ENCODE measurements at regions not wholly inside any gene's neighbourhood (a gene's known extent, or its start where the extent isn't known, plus 50 kb on each side); places are given as distances from the start of the nearest gene placed in this dataset.
A peak's percentile ranks its signal among the peaks of the same experiment; 100 is the strongest.

- peak; percentile 91 for ATAC-seq (ENCODE audit: low read depth)
Observed at GRCh38 chr20:59525500-59526241, 78.7 kb upstream of the PHACTR3 start.

More at GRCh38 chr20:59525500-59526241, 78.7 kb upstream of the PHACTR3 start:
- H3K27ac ChIP-seq (ENCODE audit: insufficient read depth, low read length), result no peak overlapping the region
- POLR2A ChIA-PET (ENCODE audit: unreplicated experiment), result no interaction called here
- no peak overlapping the region for H3K56ac ChIP-seq (ENCODE audit: extremely low read depth, insufficient read depth, low read length)
- peak; percentile 36 for TF ChIP-seq RAD21 (IDR thresholded peaks at IDR 0.05; ENCODE audit: low read length)
- peak; percentile 61; the same call in 1 of the 2 replicates for TF ChIP-seq BHLHE40 (IDR thresholded peaks at IDR 0.05; ENCODE audit: low read depth, low read length)
- TF ChIP-seq CTCF (conservative IDR thresholded peaks at IDR 0.05; ENCODE audit: low read depth, low read length), result peak; percentile 76
- TF ChIP-seq CHD1 (IDR thresholded peaks at IDR 0.05; ENCODE audit: low read depth, low read length), result no peak
- peak; percentile 33; the same call in 1 of the 2 replicates for TF ChIP-seq SMC3 (IDR thresholded peaks at IDR 0.05; ENCODE audit: low read depth, low read length)
- H2AFZ ChIP-seq (replicated peaks; ENCODE audit: low read length, poor library complexity), result no peak overlapping the region
- H2BK5ac ChIP-seq (ENCODE audit: low read depth, low read length, poor library complexity, severe bottlenecking), result no peak overlapping the region
- CTCF ChIA-PET, result interaction anchor here (0.6 kb wide), 1 partner anchor 1628 kb away, joined by 3 read pairs; no protein-coding TSS in a partner anchor
- no TSS peak for BruUV-seq (replicated peaks)
- H3K79me1 ChIP-seq (ENCODE audit: low read depth in 1 of 2, low read length in 2 of 2), result no peaks in the 10 kb centered on the region
- H3K9me3 ChIP-seq (ENCODE audit: control insufficient read depth, insufficient read depth, low read length), result no peaks in the 10 kb centered on the region
- H3K4ac ChIP-seq (ENCODE audit: low read depth, low read length), result no peak overlapping the region
- H3K9ac ChIP-seq (ENCODE audit: low read depth, low read length), result no peak overlapping the region
- peak; percentile 13 for DNase-seq
- dilution Hi-C loops (cut with HindIII; ENCODE audit: low sequenced_read_pairs, unreplicated experiment) (no loop called here), intact Hi-C loops (cut with micrococcal nuclease) (loop anchor here (1.0 kb wide), 1 partner anchor 10 kb away; no protein-coding TSS in a partner anchor), in situ Hi-C loops (cut with MboI; ENCODE audit: low sequenced_read_pairs) (no loop called here)
- H4K91ac ChIP-seq (ENCODE audit: insufficient read depth, low read depth, low read length), result no peak overlapping the region
- no peak overlapping the region for H3K4me2 ChIP-seq (ENCODE audit: low read depth, low read length)
- H4K8ac ChIP-seq (ENCODE audit: low read depth in 2 of 2, low read length in 2 of 2), result no peak overlapping the region
- H2BK20ac ChIP-seq (ENCODE audit: low read depth, low read length), result no peak overlapping the region
- no peaks in the 10 kb centered on the region for H3K27me3 ChIP-seq (ENCODE audit: control insufficient read depth, insufficient read depth, low read length)
- H4K20me1 ChIP-seq (ENCODE audit: insufficient read depth, low read length), result no peaks in the 10 kb centered on the region
- H3K9me1 ChIP-seq (ENCODE audit: insufficient read depth, low read length), result no peaks in the 10 kb centered on the region
- no peak overlapping the region for H3K4me3 ChIP-seq (ENCODE audit: insufficient read depth, low read depth, low read length)
- H2AK9ac ChIP-seq (replicated peaks; ENCODE audit: low read depth, low read length, poor library complexity), result no peak overlapping the region
- H3K14ac ChIP-seq (replicated peaks; ENCODE audit: low read depth, low read length), result no peak overlapping the region
- 18% methylated on average over 11 of the region's 31 CpGs; no CpG with 5 or more reads in 1 of the 2 experiments for WGBS, 2 experiments (ENCODE audit: extremely low coverage in 2 of 2, insufficient read length in 1 of 2)
- H3K36me3 ChIP-seq (ENCODE audit: control insufficient read depth, insufficient read depth, low read length), result no peaks in the 10 kb centered on the region
- H2AK5ac ChIP-seq (ENCODE audit: low read depth, low read length), result no peak overlapping the region
- no peak overlapping the region for H3K18ac ChIP-seq (ENCODE audit: low read depth, low read length)
- H3K4me1 ChIP-seq (ENCODE audit: control insufficient read depth, insufficient read depth, low read length), result no peaks in the 10 kb centered on the region
- H3K23ac ChIP-seq (ENCODE audit: low read depth, low read length), result no peak overlapping the region
- H2BK15ac ChIP-seq (ENCODE audit: low read depth, low read length), result no peak overlapping the region
- H4K5ac ChIP-seq (ENCODE audit: low read depth, low read length), result no peak overlapping the region
- H2BK120ac ChIP-seq (ENCODE audit: low read depth, low read length), result no peak overlapping the region
